Calu3 (cell line): ENCODE measurements at regions not wholly inside any gene's neighbourhood (a gene's known extent, or its start where the extent isn't known, plus 50 kb on each side); places are given as distances from the start of the nearest gene placed in this dataset.

Experiments
- BruUV-seq: library from RNA; stranded (reverse); fragments of 400-500 nt; replicated peaks from 2 replicates; lab custom pipeline; 2021; lab: Mats Ljungman, UMichigan
- CTCF ChIA-PET: fragments of 300-600 bp; sonication (Branson Sonifier 250); formaldehyde crosslinking; loops from one replicate; lab custom pipeline; 2022; ENCODE audit warnings: antibody characterized with exemption; lab: Charles Lee
- DNase-seq: peaks from one replicate; pipeline ENCODE4 v3.0.0; 2022
- H3K27ac Mint-ChIP-seq: one replicate; pipeline ENCODE4 v1.8.0; 2022; ENCODE audit warnings: mixed read lengths; ENCODE audit not compliant: unreplicated experiment
- H3K27me3 Mint-ChIP-seq: one replicate; pipeline ENCODE4 v1.8.0; 2022; ENCODE audit warnings: mixed read lengths; ENCODE audit not compliant: unreplicated experiment
- H3K36me3 Mint-ChIP-seq: one replicate; pipeline ENCODE4 v1.8.0; 2022; ENCODE audit warnings: mild to moderate bottlenecking, moderate library complexity, mixed read lengths; ENCODE audit not compliant: insufficient read depth, unreplicated experiment
- H3K4me1 Mint-ChIP-seq: one replicate; pipeline ENCODE4 v1.8.0; 2022; ENCODE audit warnings: mild to moderate bottlenecking, low read depth, mixed read lengths; ENCODE audit not compliant: unreplicated experiment
- H3K4me3 Mint-ChIP-seq: one replicate; pipeline ENCODE4 v1.8.0; 2022; ENCODE audit warnings: mild to moderate bottlenecking, low read depth, moderate library complexity, mixed read lengths; ENCODE audit not compliant: unreplicated experiment
- H3K9me3 Mint-ChIP-seq: one replicate; pipeline ENCODE4 v1.8.0; 2022; ENCODE audit warnings: low read depth, mixed read lengths; ENCODE audit not compliant: unreplicated experiment
- CTCF ChIP-seq: fragments of 200-600 bp; IDR thresholded peaks from one replicate; pipeline ENCODE4 v1.8.0; 2022; ENCODE audit warnings: antibody characterized with exemption; ENCODE audit not compliant: unreplicated experiment
- intact Hi-C: fragments of 100-400 bp; cut with micrococcal nuclease; formaldehyde crosslinking; loops from one replicate; pipeline ENCODE4 v1.10.0; 2022; ENCODE audit not compliant: unreplicated experiment

GRCh38 chr22:47231759-47232158 is 469.3 kb downstream of the TBC1D22A start:
- H3K27ac Mint-ChIP-seq, result no peak overlapping the region
- H3K27me3 Mint-ChIP-seq, result peaks cover 12% of the 10 kb centered on the region
- intact Hi-C loops, result no loop called here
- no TSS peak for BruUV-seq
- no peaks in the 10 kb centered on the region for H3K36me3 Mint-ChIP-seq
- H3K4me1 Mint-ChIP-seq, result no peaks in the 10 kb centered on the region
- CTCF ChIA-PET, result interaction anchor here (0.7 kb wide), 1 partner anchor 315 kb away, joined by 5 read pairs; no protein-coding TSS in a partner anchor
- no peak for TF ChIP-seq CTCF
- peaks cover 7% of the 10 kb centered on the region for H3K9me3 Mint-ChIP-seq
- H3K4me3 Mint-ChIP-seq, result no peak overlapping the region
- DNase-seq, result no peak

GRCh38 chr22:47230741-47231140 is 468.3 kb downstream of the TBC1D22A start:
- no TSS peak for BruUV-seq
- Mint-ChIP-seq H3K4me1 (no peaks in the 10 kb centered on the region), H3K36me3 (no peaks in the 10 kb centered on the region), H3K27ac (no peak overlapping the region), H3K4me3 (no peak overlapping the region), H3K27me3 (peaks cover 22% of the 10 kb centered on the region), H3K9me3 (peaks cover 7% of the 10 kb centered on the region)
- CTCF ChIA-PET, result no interaction called here
- intact Hi-C loops, result no loop called here
- DNase-seq, result no peak
- TF ChIP-seq CTCF, result no peak

GRCh38 chr22:47230251-47230650 is 467.8 kb downstream of the TBC1D22A start:
- Mint-ChIP-seq H3K9me3 (peaks cover 7% of the 10 kb centered on the region), H3K4me1 (no peaks in the 10 kb centered on the region), H3K36me3 (no peaks in the 10 kb centered on the region), H3K27me3 (peaks cover 27% of the 10 kb centered on the region), H3K27ac (no peak overlapping the region), H3K4me3 (no peak overlapping the region)
- DNase-seq, result no peak
- no peak for TF ChIP-seq CTCF
- intact Hi-C loops, result no loop called here
- no TSS peak for BruUV-seq
- CTCF ChIA-PET, result no interaction called here

- no peak overlapping the region for H3K27ac Mint-ChIP-seq
- CTCF ChIA-PET, result no interaction called here
- no peak overlapping the region for H3K4me3 Mint-ChIP-seq
- intact Hi-C loops, result no loop called here
- peaks cover 32% of the 10 kb centered on the region for H3K27me3 Mint-ChIP-seq
- no peaks in the 10 kb centered on the region for H3K36me3 Mint-ChIP-seq
- TF ChIP-seq CTCF, result no peak
- no peak for DNase-seq
- no TSS peak for BruUV-seq
- peaks cover 7% of the 10 kb centered on the region for H3K9me3 Mint-ChIP-seq
- no peaks in the 10 kb centered on the region for H3K4me1 Mint-ChIP-seq
Measured at GRCh38 chr22:47228767-47229166, 466.3 kb downstream of the TBC1D22A start.
